DMS 273 treated with DMSO at 0.1 percent for 48 hours (cell line): ENCODE measurements at regions not wholly inside any gene's neighbourhood (a gene's known extent, or its start where the extent isn't known, plus 50 kb on each side); places are given as distances from the start of the nearest gene placed in this dataset.

ENCODE experiments used
- DNase-seq: peaks from one replicate; lab custom pipeline; 2025; lab: John Stamatoyannopoulos, UW

DNA sequence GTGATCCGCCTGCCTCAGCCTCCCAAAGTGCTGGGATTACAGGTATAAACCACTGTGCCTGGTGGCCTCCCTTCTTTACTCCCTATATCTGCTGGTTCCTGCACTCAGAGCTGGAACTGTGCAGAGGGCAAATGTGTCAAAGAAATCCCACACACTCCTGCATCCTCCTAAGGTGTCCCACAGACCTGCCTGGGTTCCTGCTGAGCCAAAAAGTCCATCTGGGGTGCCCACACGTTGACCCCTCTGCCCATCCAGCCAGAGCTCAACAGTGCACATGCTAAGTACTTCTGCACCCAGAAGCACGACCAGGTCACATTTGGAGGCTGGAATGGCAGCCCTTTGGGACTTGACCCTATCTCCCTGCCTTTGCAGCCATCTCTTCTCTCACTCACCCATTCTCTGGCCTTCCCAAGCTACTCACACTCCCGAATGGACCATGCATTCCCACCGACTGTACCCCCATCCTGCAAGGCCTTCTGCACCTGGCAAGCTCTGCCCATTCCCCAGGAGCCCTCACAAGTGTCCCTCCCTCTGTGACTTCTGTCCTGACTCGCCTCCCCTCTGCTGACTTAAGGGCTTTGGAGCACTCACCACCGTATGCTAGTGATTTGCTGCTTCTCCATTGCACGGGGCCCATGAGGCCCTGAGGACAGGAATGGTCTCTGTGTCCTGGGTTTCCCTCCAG lies 152.1 kb downstream of the KCTD15 start:
- DNase-seq = no peak

DNA sequence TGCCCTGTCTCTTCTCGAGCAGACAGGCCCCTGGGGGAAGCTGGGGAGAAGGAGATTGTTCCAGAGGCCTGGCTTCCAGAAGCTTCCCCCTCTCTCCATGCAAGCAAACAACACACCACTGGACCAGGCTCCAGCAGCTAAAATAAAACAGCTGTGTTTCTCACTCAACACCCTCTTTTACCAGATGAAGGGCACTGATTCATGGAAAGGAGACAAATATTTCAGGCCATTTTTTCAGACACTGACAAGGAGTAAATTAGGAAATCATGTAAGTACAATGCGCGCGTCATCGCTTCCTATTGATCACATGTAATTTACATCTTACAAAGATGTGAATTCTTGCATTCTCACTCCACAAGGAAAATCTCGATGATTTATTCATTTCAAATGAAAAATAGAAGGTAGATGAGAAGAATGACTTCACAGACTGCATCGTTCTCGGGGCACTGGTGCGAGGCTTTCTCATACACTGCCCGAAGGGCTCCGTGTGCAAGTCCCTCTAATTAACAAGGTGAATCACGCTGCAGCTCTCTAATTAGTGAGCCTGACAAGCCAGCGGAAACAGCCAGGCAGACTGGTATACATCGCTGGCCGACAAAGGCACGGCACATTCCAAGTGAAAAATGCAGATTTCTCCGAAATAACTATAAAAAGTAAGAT lies 153.6 kb downstream of the KCTD15 start:
- no peak for DNase-seq

DNA sequence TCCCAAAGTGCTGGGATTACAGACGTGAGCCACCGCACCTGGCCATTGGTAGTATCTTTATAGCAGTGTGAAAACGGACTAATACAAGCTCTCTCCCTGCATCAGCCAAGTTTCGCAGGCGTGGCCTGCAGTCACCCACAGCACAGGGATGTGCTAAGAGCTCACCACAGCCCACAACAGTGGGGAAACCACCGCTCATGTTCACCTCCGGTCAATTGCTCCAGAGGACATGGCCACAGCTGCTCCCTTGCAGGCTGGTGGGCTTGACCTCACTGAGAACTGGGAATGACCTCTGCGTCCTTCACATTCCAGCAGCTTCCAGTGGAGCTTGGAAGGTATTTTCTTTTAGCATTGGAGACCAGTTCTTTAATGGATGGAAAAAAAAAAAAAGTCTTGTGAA lies 156.4 kb downstream of the KCTD15 start:
- no peak for DNase-seq

DNA sequence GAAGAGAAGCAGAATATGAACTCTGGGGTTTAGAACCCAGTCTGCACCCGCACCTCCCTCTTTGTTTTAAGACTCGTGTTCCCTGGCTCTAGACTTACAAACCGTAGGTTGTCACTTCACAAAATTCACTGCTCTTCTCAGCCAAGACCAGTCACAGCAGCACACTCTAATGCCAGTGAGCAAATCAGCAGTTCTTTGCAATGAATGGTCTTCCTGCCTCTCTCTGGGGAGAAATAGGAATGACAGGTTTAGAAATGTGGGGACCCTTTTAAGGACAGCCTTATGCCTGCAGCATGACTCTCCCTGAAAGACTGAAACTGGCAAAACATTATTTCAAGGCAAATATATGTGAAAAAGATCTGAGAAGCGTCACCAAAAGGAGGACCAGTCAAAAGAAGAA lies 156.9 kb downstream of the KCTD15 start:
- no peak for DNase-seq

DNA sequence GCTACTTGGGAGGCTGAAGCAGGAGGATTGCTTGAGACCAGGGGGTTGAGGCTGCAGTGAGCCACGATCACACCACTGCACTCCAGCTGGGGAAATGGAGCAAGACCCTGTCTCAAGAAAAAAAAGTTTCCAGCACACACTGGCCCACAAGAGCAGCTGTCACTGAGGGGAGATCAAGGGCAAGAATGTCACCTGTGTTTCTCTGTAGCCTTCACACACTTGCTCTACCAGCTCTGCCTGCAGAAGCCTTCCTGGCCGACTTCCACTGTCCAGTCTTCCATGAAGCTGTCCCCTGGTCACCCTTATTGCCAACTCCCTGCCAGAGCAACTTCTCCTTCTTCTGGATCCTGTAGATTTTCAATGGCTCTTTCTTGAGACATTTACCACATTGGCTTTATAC lies 158.0 kb downstream of the KCTD15 start:
- no peak for DNase-seq

DNA sequence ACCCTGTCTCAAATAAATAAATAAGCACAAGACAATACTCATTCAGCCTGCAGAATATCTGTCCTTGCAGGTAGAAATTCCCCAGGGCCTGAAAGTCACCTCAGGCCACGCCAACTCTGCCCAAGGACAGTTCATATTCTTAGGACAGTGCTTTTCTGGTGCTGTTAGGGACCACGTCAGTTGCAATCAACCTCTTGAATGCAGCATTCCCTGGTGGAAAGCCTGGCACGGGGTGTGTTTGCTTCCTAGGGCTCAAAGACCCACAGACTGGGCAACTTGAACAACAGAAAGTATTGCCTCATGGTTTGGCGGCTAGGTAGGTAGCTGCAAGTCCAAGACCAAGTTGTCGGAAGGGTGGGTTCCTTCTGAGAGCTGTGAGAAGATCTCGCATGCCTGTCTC lies 160.3 kb downstream of the KCTD15 start:
- no peak for DNase-seq

DNA sequence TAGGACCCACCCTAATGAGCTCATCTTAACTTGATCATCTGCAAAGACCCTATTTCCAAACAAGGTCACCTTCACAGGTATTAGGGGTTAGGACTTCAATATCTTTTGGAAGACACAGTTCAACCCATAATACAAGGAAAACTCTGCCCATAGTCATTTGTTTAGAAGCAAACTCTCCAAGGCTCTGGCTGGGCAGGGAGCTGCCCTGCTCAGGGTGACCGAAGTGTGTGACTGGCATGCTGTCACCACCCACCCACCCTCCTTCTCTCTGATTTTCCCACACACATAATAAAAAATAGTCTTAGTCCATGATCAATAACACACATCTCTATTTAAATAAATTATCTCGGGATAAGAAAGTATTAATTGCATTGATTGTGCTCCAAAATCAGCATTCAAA lies 161.1 kb downstream of the KCTD15 start:
- no peak for DNase-seq

DNA sequence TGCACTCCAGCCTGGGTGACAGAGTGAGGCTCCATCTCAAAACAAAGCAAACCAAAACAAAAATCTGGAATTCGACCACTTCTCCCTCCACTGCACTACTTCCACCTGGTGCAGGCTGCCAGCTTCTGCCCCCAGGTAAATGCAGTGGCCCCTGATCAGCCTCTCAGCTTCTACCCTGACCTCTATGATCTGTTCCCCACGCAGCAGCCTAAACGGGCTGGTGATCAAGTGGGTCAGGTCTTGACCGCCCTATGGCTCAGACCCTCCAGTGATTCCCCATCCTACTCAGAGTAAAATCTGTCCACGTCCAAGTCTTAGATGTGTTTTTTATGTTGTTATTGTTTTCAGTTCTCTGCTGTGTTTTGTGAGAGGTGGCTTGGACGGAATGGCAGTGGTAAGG lies 163.9 kb downstream of the KCTD15 start:
- no peak for DNase-seq

DNA sequence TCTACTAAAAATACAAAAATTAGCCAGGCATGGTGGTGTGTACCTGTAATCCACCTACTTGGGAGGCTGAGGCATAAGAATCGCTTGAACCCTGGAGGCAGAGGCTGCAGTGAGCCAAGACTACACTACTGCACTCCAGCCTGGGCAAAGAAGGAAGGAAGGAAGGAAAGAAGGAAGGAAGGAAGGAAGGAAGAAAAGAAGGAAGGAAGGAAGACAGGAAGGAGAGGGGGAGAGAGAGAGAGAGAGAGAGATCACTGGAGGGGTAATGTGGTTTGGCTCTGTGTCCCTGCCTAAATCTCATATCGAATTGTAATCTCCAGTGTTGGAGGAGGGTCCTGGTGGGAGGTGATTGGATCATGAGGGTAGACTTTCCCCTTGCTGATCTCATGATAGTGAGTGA lies 165.5 kb downstream of the KCTD15 start:
- no peak for DNase-seq

DNA sequence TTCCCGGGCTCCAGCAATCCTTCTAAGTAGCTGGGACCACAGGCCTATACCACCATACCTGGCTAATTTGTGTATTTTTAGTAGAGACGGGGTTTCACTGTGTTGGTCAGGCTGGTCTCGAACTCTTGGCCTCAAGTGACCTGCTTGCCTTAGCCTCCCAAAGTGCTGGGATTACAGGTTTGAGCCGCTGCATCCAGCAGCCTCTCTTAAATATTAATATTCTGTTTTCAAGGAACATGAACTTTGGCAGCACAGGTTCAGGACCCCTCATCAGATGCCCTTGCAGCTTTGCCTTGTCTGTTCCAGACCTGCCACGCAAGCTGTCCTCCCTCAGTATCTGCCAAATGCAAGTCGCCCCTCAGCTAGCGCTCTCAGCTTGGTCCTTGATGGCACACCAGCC lies 166.8 kb downstream of the KCTD15 start:
- no peak for DNase-seq

DNA sequence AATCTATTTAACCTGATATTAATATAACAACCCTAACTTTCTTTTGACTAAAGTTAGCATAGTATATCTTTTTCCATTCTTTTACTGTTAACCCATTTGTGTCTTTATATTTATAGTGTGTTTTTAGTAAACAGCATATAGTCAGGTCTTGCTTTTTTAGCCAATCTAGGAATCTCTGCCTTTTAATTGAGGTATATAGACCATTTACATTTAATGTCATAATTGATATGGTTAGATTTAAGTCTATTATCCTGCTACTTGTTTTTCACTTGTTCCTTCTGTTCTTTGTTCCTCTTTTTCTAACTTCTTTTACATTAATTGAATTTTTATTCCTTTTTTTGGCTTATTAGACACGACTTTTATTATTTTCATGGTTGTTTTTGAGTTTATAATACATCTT lies 174.4 kb downstream of the KCTD15 start:
- DNase-seq = no peak

DNA sequence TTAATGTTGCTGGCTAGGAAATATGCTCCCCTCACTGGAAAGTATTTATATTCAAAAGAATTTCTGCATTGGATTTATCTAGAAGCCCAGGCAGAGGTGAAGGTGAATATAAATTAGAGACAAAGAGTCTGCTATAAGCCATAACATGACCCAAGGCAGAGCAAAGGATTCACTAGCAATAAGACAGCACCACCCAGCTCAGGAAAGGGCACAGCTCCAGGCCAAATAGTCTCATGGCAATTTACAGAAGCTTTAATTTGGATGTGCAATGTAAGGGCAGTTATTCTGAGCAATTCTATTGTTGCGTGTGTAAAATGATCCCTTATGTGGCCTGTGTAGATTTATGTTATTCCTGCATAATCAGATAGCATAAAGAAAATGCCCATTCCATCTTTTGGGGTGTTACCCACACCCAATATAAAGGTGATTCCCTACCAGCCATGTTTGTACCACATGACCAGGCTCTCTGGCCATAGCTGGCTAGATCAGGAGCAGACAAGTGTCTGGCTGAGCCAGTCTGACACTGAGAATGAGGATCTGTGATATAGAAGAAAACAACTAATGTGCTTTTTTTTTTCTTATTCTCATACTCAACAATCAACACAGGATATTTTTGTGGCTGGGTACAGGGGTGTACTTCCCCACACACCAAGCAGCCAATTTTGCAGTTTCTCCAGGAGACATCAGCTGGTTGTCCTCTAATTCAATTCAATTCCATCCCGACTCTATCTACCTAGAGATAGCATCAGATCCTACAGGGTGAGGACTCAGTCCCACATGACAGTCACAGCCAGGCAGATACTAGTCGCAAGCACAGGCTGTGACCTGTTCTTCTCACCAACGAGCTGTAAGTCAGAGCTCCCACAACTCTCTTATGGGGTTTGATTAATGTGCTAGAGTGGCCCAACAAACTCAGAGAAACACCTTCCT lies 181.4 kb downstream of the KCTD15 start:
- no peak for DNase-seq

DNA sequence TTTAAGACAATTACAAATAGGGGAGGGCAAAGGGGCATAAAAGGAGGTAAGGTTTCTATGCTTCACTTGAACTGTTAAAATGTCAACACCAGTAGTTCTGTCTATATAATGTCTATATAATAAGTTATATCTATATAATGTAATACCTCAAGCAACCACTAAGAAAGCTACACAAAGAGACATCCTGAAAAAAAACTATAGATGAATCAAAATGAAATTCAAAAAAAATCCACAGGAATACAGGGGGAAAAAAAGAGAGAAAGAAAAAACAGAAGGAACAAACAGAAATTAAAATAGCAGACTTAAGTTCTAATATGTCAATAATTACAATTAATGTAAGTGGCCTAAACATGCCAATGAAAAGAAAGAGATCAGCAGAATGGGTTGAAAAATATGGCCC lies 186.0 kb downstream of the KCTD15 start:
- DNase-seq = no peak

DNA sequence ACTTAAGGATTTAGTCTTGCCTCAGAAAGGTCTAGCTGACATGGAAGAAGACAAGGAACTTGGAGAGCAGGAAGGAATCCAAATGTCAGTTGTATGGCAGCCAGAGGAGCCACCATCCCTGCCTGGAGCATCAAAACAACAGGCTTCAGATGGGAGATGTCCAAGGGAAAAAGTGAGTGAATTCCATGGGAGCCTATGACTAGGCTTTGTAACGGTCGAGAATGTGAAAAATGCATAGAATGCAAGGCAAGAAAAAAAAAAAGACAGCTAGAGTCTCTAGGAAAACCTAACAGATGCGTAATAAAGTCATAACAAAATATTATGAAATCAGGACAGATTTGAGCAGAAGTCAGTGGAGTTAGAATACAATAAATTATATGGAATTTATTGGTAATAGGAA lies 183.7 kb upstream of the LSM14A start:
- no peak for DNase-seq

DNA sequence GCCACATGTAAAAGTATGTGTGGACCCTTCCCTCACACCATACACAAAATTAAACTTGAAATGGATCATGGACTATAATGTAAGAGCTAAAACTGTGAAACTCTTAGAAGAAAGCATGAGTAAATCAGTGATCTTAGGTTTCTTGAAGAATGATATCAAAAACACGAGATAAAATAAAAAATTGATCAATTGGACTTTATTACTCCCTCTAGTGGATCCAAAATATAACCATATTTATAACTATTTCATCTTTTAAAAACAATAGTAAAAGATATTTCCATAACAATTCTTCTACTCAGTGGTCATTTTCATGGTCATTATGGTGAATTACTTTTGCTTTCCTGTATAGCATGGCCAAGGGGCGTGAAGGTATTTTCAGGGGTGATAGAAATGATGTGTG lies 174.6 kb upstream of the LSM14A start:
- DNase-seq = no peak

DNA sequence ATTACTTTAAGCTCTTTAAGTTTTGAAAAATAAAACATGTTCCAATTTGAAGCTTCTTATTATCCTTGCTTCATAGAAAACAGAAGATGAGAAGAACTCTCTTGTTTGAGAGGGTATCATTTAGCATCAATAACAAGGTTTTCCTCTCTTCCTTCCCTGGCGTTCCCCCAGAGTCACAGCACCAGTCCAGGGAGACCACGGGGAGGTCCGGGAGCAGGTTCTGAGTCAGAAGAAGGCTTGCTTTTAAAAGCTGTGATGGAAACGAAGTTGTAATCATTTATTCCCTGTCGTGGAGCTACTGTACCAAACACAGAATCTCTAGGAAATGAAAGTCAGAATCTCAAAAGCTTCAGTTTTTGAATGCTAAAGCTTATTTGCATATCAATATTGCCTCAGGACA lies 174.0 kb upstream of the LSM14A start:
- DNase-seq = no peak

DNA sequence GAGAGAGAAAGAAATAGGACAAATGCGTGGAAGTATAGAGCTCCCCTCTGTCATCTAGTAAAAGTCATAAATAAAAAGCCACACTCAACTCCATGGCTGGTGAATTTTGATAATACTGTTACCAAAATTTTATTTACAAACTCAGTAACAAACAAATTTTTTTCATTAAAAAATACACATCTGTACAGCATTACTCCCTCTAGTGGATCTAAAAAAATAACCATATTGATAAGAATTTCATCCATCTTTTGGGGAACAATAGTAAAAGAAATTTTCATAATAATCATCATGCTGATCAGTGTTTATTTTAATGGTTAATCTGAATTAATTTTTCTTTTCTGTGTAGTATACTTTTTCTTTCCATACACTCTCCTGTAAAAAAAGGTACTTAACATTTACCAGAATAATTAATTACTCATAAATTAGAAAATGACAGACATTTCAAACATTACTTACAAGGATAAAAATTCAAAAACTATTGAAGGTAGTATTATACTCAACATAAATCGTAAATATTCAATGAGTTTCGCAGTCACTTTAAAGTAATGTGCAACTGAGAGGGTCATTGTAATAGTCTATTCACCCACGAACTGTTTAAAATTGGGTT lies 173.5 kb upstream of the LSM14A start:
- DNase-seq = no peak

DNA sequence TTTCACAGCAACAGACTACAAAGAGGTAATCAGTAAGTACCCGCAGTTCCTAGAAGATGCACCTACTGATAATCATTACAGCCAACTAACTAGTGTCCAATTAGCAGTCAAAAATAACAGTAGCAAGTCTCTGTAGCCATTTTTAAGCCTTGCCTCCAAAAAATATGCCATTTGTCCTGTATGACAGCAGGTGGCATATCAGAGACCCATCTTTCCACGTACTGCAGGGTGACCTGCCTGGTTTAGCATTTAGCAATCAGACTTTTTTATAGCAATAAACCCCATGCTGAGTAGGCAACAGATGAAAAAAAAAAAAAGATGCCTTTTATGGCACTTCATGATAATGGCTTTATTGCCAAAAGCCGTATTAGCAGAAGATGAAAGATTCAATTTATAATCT lies 155.3 kb upstream of the LSM14A start:
- no peak for DNase-seq

DNA sequence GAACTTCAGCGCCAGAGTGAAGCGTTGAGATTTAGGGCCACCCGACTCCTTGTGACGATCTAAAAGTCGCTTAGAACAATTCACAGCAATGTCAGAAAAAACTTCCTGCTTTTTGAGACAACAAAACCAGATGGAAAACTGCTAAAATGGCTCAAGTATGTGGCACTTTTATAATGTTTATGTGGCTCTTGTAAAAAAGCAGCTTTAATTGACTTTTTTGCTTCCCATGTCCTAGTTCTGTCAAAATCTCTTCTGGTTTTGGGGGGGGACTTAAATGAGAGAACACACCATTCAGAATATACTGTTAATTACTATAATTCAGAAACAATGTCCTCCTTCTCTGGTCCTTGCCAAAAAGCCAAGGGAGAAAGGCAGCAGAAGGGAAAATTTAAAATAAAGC lies 154.7 kb upstream of the LSM14A start:
- no peak for DNase-seq

DNA sequence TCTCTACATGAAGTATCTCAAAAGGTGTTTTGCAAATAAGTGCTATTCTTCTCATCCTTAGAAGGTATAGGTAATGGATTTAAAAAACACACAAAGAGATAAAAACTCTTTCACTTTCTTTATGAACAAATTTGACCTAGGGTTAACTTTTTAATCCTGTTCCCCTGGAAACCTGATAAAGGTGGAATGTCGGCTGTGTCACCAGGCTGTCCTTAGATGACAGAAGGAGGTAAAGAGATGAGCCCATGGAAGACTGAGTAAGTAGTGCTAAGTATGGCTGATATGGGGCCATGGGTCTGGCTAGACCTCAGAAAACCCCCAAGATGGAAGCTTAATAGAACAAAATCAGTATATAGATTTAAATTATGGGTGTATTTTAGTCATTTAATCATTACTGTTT lies 153.8 kb upstream of the LSM14A start:
- DNase-seq = no peak

DNA sequence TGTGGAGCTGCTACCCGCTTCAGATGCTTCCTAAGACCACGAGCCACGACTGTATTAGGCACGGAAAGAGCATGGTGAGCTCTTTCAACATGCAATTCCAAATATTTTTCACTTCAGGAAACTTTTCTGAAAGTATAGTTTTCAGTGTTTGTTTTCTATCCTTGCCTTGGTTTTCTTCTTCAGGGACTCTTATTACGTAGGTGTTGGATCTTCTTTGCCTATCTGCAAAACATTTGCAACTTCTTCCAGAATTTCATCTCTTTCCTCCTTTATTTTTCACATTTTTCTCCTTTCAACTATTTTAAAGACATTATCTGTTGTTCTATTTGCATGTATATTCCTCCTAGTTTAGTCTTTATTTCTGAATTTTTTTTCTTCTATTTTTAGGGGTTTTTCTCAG lies 148.9 kb upstream of the LSM14A start:
- no peak for DNase-seq

DNA sequence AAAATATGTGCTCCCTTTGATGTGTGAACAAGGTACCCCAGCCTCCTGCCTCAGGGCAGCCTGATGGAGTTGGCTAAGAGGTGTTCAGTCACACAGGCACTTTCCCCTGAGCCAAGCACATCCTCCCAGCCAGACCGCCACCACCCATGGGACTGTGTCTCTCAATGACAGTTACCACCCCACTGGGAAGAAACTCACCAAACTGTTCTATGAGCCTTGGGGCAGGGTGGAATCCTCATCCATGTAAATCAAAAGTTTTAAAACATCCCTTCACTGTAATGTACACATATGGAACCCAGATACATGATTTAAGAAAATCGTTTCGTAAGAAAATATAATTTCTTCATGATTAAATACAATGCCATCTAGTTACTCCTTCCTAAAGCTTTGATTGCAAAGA lies 138.4 kb upstream of the LSM14A start:
- no peak for DNase-seq
